Hepatocyte (in vitro differentiated cells): ENCODE measurements at regions not wholly inside any gene's neighbourhood (a gene's known extent, or its start where the extent isn't known, plus 50 kb on each side); places are given as distances from the start of the nearest gene placed in this dataset.

Experiments used
- CTCF ChIP-seq: fragments of 200-600 bp; sonication (generic); IDR thresholded peaks from 2 replicates; pipeline ENCODE4 v1.5.1; 2016; ENCODE audit warnings: antibody characterized with exemption, mild to moderate bottlenecking; ENCODE audit not compliant: poor library complexity
- EZH2phosphoT487 ChIP-seq: fragments of 200-600 bp; sonication (generic); IDR thresholded peaks from one replicate; pipeline ENCODE4 v1.6.1; 2018; ENCODE audit warnings: antibody characterized with exemption, mild to moderate bottlenecking, low read depth, moderate library complexity; ENCODE audit not compliant: unreplicated experiment, severe bottlenecking

- TF ChIP-seq EZH2phosphoT487 (no peak), CTCF (no peak)
These were observed 1101.4 kb downstream of the ROBO2 start for GRCh38 chr3:78141269-78141668.
